ENCODE measurements at regions not wholly inside any gene's neighbourhood (a gene's known extent, or its start where the extent isn't known, plus 50 kb on each side); places are given as distances from the start of the nearest gene placed in this dataset.
A peak's percentile ranks its signal among the peaks of the same experiment; 100 is the strongest.

DNA sequence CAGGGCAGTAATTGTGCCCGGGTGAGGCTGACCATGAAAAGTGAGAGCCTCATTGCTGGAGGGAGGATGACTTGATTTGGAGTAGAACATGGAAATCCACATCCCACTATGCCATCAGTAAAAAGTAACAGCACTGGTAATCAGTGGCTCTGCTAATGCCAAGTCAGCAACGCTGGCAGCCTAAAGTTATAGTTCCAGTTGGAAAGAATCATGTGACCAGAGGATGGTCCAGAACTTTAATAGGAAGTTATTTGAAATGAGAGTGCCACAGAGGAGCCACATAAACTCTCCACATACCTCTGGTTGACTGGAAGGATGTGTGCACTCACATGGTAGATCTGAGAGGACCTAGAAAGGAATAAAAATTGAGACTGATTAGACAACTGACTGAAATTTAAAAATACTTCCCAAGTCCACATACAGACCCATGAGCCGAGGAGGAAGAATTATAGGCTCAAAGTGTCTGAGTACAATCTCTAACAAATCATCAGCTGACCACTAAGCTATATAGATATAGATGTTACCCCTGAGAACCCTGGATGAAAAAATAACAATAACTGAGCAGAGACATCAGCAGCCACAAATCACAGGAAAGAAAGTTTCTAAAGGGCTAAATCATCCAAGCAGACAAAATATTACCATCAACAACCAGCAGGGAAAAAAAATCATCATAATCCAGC lies 346.8 kb downstream of the STK39 start:
- no peak for DNase-seq (ENCODE audit: low read depth)

DNA sequence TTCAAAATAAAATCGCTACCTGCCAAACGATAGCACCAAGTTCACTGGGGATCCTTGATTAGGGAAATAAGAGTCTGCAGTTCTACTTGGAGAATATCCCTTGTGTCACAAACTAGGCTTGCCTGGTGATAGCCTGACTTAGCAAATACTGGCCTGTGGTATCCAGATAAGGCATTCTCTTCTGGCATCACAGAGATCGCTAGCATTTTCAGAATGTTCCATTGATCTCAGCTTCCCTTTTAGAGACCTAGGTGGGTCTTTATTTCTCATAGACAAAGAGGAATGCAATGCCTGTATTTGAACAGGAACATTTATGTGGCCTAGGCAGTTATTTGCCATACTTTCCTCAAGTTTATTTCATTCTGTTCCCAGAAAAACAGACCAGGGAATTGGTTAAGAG lies 349.1 kb downstream of the STK39 start:
- DNase-seq (ENCODE audit: low read depth): no peak

DNA sequence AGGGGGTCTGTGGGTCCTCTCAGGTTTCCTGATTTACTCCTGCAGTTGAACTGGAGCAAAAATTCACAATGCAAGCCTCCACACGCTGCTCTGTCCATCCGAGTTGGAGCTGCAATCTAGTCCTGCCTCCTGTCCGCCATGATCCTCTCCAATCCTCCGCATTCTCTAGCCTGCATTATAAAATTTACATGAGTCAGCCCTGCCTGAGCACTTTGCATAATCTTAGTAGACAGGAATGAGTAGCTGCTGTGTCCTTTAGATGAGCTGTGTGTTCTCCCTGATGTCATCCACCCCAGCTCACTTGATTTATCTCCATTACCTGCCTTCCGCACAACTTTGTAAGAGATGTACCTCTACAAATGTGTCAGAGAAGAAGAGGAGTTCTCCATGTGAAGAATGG lies 355.6 kb downstream of the STK39 start:
- no peak for DNase-seq (ENCODE audit: low read depth)

DNA sequence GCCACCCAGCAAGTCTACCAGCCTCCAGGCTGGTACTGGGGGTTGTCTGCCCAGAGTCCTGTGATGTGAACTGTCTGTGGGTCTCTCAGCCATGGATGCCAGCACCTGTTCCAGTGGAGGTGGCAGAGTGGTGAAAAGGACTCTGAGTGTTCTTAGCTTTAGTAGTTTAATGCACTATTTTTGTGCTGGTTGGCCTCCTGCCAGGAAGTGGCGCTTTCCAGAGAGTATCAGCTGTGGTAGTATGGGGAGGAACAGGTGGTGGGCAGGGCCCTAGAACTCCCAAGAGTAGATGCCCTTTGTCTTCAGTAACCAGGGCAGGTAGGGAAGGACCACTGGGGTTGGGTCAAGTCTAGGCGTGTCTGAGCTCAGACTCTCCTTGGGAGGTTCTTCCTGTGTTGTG lies 356.7 kb downstream of the STK39 start:
- no peak for DNase-seq (ENCODE audit: low read depth)

DNA sequence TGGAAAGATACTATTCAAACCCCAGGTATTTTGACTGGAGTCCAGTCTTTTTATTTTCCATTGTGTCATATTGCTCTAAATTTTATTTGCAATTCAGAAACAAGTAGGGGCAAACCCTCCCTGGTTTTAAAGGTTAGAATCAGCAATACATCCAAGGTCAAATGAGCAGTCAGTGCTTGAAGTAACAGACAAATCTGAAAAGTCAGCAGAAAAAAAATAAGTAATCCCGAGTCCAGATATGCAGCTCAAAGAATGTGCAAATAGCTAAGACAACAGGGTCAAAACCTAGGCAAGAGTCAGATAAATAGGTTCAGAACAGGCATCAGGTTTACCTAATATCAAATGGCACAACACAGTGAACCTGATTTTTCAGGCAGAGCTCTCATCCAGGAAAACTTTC lies 367.0 kb downstream of the STK39 start:
- no peak for DNase-seq (ENCODE audit: low read depth)

DNA sequence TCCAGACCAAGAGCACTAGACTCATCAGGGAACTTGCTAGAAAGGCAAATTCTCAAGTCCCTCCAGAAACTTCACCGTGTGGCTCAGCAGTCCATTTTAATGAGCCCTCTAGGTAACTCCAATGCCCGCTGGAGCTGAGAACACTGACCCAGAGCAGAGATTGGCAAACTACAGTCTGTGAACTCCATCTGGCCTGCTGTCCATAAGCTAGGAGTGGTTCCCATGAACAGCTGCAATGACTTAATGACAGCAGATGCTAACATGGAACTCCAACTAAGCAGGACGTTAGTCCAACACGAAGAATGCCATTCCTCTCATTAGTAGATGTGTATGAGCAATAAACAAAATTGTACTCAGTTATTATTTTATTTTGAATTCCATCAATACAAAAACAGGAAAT lies 371.9 kb downstream of the STK39 start:
- DNase-seq (ENCODE audit: low read depth): no peak

DNA sequence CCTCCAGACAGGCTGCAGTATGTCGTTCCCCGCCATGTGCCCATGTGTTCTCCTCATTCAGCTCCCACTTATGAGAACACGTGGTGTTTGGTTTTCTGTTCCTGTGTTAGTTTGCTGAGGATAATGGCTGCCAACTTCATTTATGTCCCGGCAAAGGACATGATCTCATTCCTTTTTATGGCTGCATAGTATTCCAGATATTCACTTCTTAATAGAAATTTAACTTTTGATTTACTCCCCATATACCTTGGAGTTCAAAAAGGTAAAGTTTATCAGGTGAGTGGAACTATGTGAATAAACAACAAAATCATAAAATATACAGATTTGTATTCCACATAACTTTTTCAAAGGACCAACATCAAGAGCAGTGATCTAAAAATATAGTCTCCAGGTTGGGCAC lies 372.6 kb downstream of the STK39 start:
- no peak for DNase-seq (ENCODE audit: low read depth)

DNA sequence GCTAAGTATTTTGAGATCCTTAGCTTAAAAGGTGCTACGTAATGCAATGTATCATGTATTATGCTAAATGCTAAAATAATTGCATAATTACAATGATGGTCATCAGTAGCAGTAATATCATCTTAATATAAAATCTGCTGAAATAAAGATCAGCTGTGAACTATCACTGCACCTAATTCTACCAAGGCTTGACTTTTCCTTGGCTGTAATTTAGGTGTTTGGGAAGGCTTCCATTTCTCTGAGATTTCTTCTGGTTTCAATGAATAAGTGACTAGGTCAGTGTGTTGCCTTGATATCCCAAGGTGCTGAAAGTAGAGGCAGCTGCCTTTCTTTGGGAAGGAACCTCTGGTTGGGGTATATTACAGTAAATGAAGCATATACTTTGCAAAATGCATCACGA lies 376.1 kb downstream of the STK39 start:
- DNase-seq (ENCODE audit: low read depth): no peak

DNA sequence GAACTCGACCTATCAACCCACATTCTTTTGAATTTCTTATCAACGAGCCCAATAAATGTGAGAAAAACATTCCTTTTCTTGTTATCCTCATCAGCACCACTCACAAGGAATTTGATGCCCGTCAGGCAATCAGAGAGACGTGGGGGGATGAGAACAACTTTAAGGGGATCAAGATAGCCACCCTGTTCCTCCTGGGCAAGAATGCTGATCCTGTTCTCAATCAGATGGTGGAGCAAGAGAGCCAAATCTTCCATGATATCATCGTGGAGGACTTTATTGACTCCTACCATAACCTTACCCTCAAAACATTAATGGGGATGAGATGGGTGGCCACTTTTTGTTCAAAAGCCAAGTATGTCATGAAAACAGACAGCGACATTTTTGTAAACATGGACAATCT lies 378.2 kb downstream of the STK39 start:
- DNase-seq (ENCODE audit: low read depth): no peak

DNA sequence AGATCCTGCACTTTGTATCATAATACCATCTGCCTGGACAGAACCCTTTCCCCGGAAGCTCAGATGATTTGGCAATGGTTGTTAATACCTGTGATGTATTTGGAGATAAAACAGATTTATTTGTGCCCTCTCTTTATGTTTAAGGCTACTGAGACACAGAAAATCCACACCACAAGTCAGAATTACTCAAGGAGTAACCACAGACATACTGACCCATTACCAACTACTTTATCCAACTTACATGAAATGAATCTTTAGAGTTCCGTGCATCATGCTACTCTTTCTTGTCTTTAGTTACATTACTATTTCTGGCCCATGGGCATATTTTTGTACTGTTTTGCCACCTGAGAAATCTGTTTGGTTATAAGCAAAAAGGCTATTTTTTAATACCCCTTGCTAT lies 384.0 kb downstream of the STK39 start:
- no peak for DNase-seq (ENCODE audit: low read depth)

DNA sequence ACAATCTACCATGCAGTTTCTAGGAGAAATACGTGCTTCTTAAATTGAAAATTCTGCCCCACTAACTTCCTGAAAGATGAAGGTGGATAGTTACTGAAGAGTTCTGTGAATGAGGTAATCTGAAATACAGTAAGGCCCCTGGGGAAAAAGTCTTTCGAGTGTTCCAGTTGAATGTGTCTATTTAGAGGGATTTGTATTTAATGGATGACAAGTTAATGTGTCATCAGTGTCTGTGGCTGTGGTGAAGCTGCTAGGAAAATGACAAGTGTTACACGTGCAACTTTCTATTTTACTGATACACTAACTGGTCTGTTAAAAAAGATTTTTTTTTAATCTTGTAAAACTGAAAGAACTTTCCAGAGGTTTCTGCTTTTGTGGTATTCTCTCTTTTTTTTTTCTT lies 384.6 kb downstream of the STK39 start:
- peak; percentile 88 for DNase-seq (ENCODE audit: low read depth)

DNA sequence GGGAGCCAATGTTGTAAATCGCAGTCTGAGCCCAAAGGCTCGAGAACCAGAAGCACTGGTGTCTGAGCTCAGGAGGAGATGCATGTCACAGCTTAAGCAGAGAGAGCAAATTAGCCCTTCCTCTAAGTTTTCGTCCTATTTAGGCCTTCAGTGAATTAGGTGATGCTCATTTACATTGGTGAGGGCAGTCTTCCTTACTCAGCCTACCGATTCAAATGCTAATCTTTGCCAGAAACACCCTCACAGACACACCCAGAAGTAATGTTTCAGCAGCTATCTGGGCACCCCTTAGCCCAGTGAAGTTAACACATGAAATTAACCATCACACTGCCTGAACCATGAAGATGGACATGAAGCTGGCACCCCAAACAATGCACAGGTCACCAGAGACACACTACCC lies 385.1 kb downstream of the STK39 start:
- DNase-seq (ENCODE audit: low read depth): no peak

DNA sequence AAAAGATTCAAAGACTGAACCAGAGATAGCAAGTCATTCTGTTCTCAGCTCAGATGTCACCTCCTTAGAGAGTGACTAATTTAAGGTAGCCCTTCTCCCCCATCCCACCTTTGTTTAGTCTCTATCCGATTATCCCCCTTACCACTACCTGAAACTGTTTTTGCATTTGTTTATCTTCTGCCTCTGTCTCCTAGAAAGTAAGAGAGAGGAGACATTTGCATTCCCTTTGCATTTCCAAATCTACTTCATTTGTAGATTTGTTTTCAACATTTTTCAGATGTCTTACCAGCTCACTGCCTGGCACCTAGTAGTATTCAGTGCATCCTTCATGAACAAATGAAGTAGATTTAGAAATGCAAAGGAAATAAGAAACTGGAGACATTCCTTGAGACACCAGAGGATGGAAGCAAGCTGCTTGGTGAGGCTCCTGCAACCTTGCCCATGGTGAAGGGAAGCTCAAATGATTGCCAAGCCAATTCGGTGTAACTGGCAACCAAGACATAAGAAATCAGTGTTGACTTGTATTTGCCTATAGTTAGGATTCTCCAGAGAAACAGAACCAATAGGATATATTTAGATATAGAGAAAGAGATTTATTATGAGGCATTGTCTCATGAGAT lies 385.7 kb downstream of the STK39 start:
- DNase-seq (ENCODE audit: low read depth): no peak

DNA sequence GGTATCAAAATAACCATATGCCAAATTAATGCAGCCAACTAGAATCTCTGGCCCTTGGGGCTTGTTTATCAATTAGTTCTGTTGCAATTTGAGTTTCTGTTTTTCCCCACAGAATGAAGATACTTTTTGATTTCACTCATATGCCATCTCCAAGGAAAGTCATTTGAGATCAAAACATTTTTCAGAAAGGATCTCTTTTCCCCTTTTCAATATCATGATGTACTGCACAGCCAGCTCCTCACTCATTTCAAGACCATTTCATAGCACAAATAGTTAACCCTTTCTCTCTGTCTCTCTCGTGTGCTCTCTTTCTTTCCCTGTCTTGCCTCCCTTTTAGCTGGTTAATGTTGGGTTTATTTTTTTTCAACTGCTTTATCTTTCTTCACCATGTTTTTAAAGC lies 387.3 kb downstream of the STK39 start:
- DNase-seq (ENCODE audit: low read depth): no peak

DNA sequence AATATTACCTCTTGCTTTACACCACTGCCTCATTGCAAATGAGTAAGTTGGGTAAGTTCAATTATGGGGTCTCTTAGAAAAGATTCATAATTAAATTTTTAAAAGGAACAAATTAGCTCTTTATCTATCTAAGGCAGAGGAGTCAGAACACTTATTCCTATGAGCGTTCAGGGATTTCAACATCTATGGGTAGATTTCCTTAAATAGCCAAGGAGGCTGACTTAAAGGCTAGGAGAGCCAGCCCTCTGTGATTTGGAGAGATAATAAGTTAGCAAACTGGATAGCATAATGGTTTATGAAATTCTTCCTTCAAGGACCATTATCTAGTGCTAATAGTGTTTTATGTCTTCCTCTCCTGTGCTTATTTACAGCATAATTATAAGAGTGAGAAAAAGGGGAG lies 387.7 kb downstream of the STK39 start:
- DNase-seq (ENCODE audit: low read depth): no peak

DNA sequence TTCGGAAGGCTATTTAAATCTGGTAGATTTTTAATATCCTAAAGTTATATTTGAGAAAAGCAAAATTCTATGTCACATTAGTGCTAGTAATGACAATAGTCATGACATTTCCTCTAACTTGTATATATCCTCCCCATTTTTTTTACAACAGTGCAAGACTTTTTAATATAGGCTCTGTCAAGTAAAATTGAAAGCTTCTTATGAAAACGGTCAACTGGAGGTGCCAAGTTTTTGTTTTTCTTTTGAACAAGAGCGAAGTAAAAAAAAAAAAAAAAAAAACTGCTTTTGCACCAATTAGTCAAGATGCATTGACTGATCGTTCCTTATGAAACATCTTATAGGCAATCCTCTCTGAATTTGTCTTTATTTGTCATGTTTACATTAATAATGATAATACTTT lies 389.3 kb downstream of the STK39 start:
- DNase-seq (ENCODE audit: low read depth): no peak

DNA sequence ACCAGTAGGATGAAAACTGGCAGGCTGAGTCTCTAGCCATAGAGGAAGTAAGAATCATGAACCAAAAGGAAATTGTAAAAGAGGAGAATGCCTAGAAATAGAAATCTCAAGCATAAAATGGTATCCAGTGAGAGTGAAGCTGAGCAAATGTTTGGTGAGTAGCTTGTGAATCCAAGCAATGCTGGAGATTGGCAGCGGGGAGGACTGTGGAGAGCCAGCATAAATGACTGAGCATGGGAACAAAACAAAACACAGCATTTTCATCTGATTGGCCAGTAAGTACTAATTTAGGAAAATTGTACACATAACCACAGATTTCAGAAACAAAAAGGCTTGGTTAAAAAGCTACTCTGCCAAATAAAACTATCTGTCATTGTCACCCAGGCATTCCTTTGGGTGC lies 390.0 kb downstream of the STK39 start:
- DNase-seq (ENCODE audit: low read depth): no peak

DNA sequence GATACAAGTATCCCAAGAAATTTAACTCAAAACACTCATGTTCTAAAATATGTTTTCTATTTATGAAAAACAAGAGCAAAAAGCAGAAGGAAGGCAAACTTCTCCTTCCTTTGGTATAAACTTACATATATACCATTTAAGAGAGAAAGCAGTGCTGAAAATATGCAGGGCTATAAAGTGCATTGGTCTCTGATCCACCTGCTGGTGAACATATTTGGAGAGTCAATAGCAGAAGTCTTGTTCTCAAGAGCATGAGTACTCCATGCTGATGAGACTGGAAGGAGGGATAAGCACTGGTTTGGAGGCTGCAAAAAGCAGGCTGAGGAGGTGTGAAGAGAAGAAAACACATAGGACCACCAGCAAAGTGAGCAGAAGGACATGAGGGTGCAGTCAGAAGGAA lies 391.2 kb downstream of the STK39 start:
- no peak for DNase-seq (ENCODE audit: low read depth)

DNA sequence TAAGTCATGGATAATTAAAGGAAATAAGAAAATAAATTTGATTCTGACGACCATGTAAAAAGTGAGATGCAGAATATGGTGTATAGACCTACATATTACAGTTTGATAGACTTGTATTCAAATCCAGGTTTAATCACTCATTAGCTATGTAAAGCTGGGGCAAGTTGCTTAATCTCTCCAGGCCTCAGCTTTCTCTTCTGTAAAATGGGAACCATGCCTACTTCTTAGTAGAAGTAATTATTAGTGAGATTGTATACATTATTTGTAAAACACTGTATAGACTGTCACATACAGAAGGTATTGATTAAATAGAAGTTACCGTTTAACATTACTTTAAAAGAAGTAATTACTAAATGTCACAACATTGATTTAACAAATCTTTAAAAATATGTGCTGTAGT lies 392.2 kb downstream of the STK39 start:
- no peak for DNase-seq (ENCODE audit: low read depth)

DNA sequence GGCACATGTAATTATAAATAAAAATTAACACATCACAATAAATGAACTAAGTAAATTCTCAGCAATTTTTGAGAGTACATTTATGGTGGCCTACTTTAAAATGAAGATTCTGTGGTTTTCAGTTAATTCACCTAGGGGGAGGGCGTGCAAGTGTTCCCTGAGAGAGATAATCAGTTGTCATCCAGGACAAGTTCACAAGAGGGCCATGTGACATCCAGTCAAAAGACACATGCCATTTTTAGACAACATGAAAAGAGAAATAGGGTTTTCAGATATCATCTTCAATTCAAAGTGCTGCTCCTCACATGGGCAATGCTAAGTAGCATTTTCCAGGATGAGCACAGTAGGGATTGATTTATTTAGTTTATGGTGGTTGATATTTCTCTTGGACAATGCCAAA lies 393.7 kb downstream of the STK39 start:
- DNase-seq (ENCODE audit: low read depth): no peak

DNA sequence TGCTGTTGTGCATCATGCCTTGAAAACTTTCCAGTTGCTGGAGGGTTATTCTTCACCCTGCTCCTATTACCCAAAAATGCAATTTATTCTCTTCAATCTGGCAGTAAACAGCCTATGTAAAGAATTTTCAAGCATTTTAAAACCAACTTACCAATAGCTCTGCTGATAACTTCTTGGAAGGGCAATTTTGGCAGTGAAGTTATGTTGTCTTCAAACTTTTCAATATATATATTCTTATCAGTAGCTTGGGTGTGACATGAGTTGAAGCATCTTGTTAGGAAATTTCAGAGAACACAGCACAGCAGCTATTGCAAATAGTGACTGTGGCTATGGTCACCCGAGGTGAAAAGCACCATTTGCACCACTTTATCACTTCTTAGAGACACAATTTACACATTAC lies 395.5 kb downstream of the STK39 start:
- DNase-seq (ENCODE audit: low read depth): no peak

DNA sequence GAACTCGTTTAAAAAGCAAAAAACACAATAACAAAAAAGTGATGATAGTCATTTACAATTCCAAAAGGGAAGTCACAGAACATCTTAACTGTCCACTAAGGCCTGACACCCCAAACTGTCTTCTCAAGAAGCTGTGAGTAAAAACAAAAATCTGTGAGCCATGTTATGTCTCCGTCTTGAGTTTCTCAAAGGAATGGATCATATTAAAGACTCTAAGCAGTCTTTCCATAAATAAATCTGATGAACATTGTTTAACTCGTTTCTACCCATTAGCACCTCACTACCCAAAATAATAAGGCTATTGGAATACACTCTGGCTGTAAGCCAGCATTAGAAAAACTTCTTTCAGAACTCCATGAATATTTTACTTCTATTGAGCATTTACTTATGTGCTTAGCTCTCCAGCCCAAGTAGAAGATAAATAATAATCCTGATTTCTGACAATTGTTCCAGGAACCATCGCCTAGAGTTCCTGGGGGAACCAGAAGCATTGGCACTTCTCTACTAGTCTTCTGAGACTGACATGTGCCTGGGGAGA lies 396.0 kb downstream of the STK39 start:
- DNase-seq (ENCODE audit: low read depth): no peak

DNA sequence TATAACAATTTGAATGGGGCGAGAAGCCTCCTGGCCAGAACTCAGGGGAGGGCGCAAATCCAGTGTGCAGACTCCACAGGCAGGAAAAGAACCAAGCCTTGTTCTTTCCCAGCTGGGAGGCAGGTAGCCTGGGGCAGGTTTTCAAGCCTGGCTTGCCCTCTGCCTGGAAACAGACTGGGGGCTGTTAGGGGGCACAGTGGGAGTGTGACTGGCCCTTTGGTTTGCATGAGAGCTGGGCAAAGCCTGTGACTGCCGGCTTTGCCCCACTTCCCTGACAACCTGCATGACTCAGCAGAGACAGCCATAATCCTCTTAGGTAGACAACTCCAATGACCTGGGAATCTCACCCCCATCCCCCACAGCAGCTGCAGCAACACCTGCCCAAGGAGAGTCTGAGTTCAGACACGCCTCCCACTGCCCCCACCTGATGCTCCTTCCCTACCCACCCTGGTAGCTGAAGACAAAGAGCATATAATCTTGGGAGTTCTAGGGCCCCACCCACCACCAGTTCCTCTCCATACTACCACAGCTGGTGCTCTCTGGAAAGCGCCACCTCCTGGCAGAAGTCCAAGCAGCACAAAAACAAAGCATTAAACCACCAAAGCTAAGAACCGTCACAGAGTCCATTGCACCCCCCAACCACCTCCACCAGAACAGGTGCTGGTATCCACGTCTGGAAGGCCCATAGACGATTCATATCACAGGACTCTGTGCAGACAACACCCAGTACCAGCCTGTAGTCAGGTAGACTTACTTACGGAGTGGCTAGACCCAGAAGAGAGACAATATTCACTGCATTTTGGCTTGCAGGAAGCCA lies 402.5 kb downstream of the STK39 start:
- DNase-seq (ENCODE audit: low read depth): peak; percentile 30

Measured in renal cortical epithelial cell (primary cell).